Gastroesophageal sphincter (tissue), 4 donors: ENCODE measurements at regions not wholly inside any gene's neighbourhood (a gene's known extent, or its start where the extent isn't known, plus 50 kb on each side); places are given as distances from the start of the nearest gene placed in this dataset.

Experiments
- ATAC-seq: fragments of 150-250 bp; one replicate; pipeline ENCODE4 v1.9.1; 2016; ENCODE audit warnings: mild to moderate bottlenecking, moderate library complexity
- H3K27ac ChIP-seq, 4 donors: fragments of 200-600 bp; sonication (generic) in 3 of 4; 1 replicate in 3 of 4; 2 replicates in 1 of 4; pipeline ENCODE4 v1.5.1; 2016 to 2019
- H3K27me3 ChIP-seq: fragments of 200-600 bp; sonication (generic); one replicate; pipeline ENCODE4 v1.5.1; 2019
- H3K36me3 ChIP-seq, 2 donors: fragments of 200-600 bp; sonication (generic); one replicate each; pipeline ENCODE4 v1.5.1; 2019; ENCODE audit warnings: control low read depth in 1 of 2
- H3K4me1 ChIP-seq, 3 donors: fragments of 200-600 bp; sonication (generic); 1 replicate in 2 of 3; 2 replicates in 1 of 3; pipeline ENCODE4 v1.5.1; 2016 to 2019; ENCODE audit warnings: control low read depth in 2 of 3
- H3K4me3 ChIP-seq, 2 donors: fragments of 200-600 bp; sonication (generic); one replicate each; pipeline ENCODE4 v1.5.1; 2019; ENCODE audit warnings: mild to moderate bottlenecking in 1 of 2, moderate library complexity in 1 of 2
- H3K9me3 ChIP-seq, 3 donors: fragments of 200-600 bp; sonication (generic); one replicate each; pipeline ENCODE4 v1.5.1; 2017 to 2019; ENCODE audit warnings: control low read depth in 2 of 3
- EP300 ChIP-seq: sonication (generic); formaldehyde crosslinking; IDR thresholded peaks from one replicate; pipeline ENCODE4 v1.6.1; 2017; ENCODE audit warnings: antibody characterized with exemption, mild to moderate bottlenecking
- POLR2A ChIP-seq, 2 donors: fragments of 450-650 bp; IDR thresholded peaks; one replicate each; pipeline ENCODE4 v1.6.1; 2017; ENCODE audit warnings: antibody characterized with exemption in 2 of 2, mild to moderate bottlenecking in 2 of 2, moderate library complexity in 1 of 2
- POLR2AphosphoS5 ChIP-seq: sonication (generic); formaldehyde crosslinking; IDR thresholded peaks from one replicate; pipeline ENCODE4 v1.6.1; 2017; ENCODE audit warnings: antibody characterized with exemption
- WGBS, 2 donors: methylation state at CpG; one replicate each; pipeline ENCODE4 v1.1.5; 2018; ENCODE audit warnings: low coverage in 1 of 2; 5-methylcytosine and 5-hydroxymethylcytosine counted together
- TF ChIP-seq, protein P1 (sequence below), 4 experiments: fragments of 200-600 bp in 2 of 4; fragments of 450-650 bp in 2 of 4; sonication (generic) in 1 of 4; IDR thresholded peaks; one replicate each; pipeline ENCODE4 v1.5.1; 2017 to 2019; ENCODE audit warnings: antibody characterized with exemption in 4 of 4, mild to moderate bottlenecking in 2 of 4, moderate library complexity in 2 of 4

DNA sequence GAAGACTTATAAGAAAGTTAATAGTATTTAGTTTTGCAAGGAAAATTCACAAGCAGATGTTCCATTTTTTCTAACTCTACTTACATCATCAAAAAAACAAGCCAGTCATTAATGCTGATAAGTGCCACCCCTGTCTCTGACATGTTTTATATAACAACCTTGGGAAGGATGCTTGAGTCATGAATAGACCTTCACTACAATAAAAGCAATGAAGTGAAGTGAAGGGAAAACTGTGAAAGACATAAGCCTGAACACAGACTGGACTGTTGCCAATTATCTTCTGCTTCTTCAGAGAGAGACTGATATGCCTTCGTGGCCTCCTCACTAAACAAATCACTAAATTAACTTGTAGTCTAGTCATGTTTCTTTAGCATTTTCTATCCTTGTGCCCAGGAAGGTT, 353.2 kb downstream of the PDHA2 start:
- Histone ChIP-seq H3K4me1 (no peaks in the 10 kb centered on the region), H3K4me3 (no peak overlapping the region), H3K36me3 (no peaks in the 10 kb centered on the region), H3K27ac (no peak overlapping the region), H3K9me3 (no peaks in the 10 kb centered on the region), H3K27me3 (no peaks in the 10 kb centered on the region)
- no peak for ATAC-seq
- TF ChIP-seq EP300: no peak
- TF ChIP-seq POLR2A (IDR thresholded peaks at IDR 0.05): no peak
- TF ChIP-seq POLR2AphosphoS5: no peak
- TF ChIP-seq, protein P1, sequence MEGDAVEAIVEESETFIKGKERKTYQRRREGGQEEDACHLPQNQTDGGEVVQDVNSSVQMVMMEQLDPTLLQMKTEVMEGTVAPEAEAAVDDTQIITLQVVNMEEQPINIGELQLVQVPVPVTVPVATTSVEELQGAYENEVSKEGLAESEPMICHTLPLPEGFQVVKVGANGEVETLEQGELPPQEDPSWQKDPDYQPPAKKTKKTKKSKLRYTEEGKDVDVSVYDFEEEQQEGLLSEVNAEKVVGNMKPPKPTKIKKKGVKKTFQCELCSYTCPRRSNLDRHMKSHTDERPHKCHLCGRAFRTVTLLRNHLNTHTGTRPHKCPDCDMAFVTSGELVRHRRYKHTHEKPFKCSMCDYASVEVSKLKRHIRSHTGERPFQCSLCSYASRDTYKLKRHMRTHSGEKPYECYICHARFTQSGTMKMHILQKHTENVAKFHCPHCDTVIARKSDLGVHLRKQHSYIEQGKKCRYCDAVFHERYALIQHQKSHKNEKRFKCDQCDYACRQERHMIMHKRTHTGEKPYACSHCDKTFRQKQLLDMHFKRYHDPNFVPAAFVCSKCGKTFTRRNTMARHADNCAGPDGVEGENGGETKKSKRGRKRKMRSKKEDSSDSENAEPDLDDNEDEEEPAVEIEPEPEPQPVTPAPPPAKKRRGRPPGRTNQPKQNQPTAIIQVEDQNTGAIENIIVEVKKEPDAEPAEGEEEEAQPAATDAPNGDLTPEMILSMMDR (IDR thresholded peaks at IDR 0.05): no peak
- WGBS, 2 donors: 11% methylated on average over 1 of the region's 1 CpG; no CpG with 5 or more reads in 1 of the 2 donors

DNA sequence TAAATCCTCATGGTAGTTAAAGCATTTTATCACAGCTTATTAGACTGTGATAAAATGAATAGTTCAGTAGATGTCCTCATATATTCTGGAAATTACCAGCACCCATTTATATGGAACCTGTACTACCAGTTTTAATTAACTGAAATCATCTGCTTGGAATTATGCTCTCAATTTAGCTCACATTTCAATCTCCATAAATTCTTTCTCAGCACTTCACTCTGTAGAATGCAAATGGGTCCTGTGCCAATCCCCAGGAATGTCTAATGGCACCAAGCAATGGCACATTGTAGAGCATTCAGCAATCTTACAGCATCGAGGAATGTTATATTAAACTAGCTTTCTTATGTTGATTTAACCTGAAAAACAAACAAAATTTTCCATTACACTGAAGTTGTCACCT, 355.1 kb downstream of the PDHA2 start:
- ATAC-seq: no peak
- 60 to 67% methylated on average over 1 of the region's 1 CpG for WGBS, 2 donors

DNA sequence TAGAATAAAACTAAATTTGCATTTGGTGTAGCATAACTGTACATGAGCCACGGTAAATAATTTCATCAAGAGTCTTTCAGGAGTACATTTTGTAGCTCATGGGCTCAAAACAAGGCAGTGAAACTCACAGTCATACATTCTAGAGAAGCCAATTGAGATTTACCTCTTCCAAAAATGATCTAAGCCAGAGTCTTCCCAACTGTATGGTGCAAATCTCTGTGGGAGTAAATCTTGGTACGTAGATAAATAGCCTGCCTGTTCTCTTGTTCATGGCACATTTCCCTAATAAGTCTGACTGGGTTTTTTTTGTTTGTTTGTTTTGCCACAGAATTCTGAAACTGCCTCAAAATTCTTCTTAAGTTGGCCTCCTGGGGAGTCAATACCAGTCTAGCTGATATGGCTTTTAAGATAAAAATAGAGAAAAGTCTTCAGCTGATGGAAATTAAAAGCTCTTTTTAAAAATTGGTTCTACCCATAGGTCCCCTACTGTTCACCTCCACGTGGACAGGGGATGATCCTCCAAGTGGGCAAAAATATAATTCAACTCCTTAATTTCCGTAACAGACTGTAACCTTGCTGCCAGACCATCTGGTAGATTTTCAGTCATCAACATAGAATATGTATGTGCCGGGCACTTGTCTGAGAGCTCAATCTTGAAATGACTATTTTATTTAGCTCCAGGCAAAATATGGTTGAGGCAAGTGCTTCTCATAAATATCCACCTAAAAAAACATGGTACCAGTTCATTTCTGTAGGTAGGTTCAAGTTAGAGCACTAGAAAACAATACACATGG, 365.4 kb downstream of the PDHA2 start:
- Histone ChIP-seq H3K27ac (no peak overlapping the region), H3K27me3 (no peaks in the 10 kb centered on the region), H3K4me1 (no peaks in the 10 kb centered on the region), H3K4me3 (no peak overlapping the region), H3K36me3 (no peaks in the 10 kb centered on the region), H3K9me3 (no peaks in the 10 kb centered on the region)
- ATAC-seq: no peak
- TF ChIP-seq POLR2AphosphoS5 (no peak), POLR2A (IDR thresholded peaks at IDR 0.05) (no peak), EP300 (no peak)
- TF ChIP-seq, protein P1 (IDR thresholded peaks at IDR 0.05): no peak
- 43 to 51% methylated on average over 5 of the region's 5 CpGs for WGBS, 2 donors

More for the DNA sequence above, 355.1 kb downstream of the PDHA2 start:
- no peaks in the 10 kb centered on the region for H3K4me1 ChIP-seq
- no peaks in the 10 kb centered on the region for H3K9me3 ChIP-seq
- no peak overlapping the region for H3K27ac ChIP-seq
- no peaks in the 10 kb centered on the region for H3K27me3 ChIP-seq
- no peak for TF ChIP-seq POLR2AphosphoS5
- TF ChIP-seq, protein P1 (IDR thresholded peaks at IDR 0.05): no peak
- no peak for TF ChIP-seq EP300
- no peak for TF ChIP-seq POLR2A (IDR thresholded peaks at IDR 0.05)
- no peaks in the 10 kb centered on the region for H3K36me3 ChIP-seq
- no peak overlapping the region for H3K4me3 ChIP-seq

DNA sequence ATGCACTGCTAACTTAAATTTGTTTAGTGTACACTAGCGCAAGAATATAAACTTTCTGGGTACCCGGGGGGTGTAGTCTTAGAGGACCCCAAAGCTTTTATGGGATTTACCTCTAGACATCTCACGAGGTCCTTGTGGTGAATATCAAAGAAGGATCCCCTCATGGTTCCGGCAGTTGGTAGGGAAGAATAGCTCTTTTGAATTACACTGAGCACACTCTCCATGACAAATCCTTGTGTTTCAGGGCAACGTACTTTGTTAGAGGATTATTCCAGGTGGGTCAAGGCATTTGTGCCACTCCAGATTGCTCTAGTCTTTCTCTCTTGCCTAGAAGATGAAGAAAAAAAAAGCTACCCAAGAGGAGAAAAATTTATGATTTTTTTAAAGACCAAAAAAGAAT, 387.6 kb downstream of the PDHA2 start:
- Histone ChIP-seq H3K27me3 (no peaks in the 10 kb centered on the region), H3K4me1 (no peaks in the 10 kb centered on the region), H3K9me3 (no peaks in the 10 kb centered on the region), H3K36me3 (no peaks in the 10 kb centered on the region), H3K4me3 (no peak overlapping the region), H3K27ac (no peak overlapping the region)
- WGBS, 2 donors: 86 to 94% methylated on average over 3 to 5 of the region's 5 CpGs
- TF ChIP-seq, protein P1 (IDR thresholded peaks at IDR 0.05): no peak
- no peak for TF ChIP-seq EP300
- ATAC-seq: no peak

DNA sequence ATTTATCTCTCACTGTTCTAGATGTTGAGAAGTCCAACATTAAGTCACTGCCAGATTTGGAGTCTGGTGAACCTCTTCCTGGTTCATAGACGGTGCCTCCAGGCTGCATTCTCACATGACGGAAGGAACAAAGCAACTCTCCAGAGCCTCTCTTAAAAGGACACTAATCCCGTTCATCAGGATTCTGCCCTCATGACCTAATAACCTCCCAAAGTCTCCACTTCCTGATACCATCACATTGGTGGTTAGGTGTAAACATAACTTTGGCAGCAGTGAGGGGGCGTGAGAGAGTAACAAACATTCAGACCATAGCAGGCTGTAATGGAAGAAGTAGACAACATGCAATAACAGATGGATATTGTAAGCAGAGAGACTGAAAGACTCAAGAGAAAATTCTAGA, 388.6 kb downstream of the PDHA2 start:
- peaks cover 0 to under 1% (median 0%) of the 10 kb centered on the region in 3 donors for H3K9me3 ChIP-seq
- no peaks in the 10 kb centered on the region for H3K36me3 ChIP-seq
- WGBS, 2 donors: 63 to 70% methylated on average over 3 of the region's 4 CpGs
- ATAC-seq: no peak
- H3K4me1 ChIP-seq: no peaks in the 10 kb centered on the region
- no peaks in the 10 kb centered on the region for H3K27me3 ChIP-seq
- no peak overlapping the region for H3K27ac ChIP-seq
- no peak for TF ChIP-seq EP300
- TF ChIP-seq, protein P1 (IDR thresholded peaks at IDR 0.05): no peak
- TF ChIP-seq POLR2AphosphoS5: no peak
- H3K4me3 ChIP-seq: no peak overlapping the region
